Astrocyte (in vitro differentiated cells and primary cell): ENCODE measurements at regions not wholly inside any gene's neighbourhood (a gene's known extent, or its start where the extent isn't known, plus 50 kb on each side); places are given as distances from the start of the nearest gene placed in this dataset.

Source experiments
- CTCF ChIP-seq: IDR thresholded peaks from 2 replicates; pipeline ENCODE4 v1.5.1; 2011; ENCODE audit warnings: low read depth, mild to moderate bottlenecking, inconsistent platforms, low read length, moderate library complexity; ENCODE audit not compliant: insufficient read depth
- EZH2 ChIP-seq: IDR thresholded peaks from 2 replicates; pipeline ENCODE4 v1.6.1; 2012; ENCODE audit warnings: mild to moderate bottlenecking, low read length, inconsistent platforms; ENCODE audit not compliant: insufficient read depth

- TF ChIP-seq CTCF (no peak), EZH2 (no peak)
Observed at GRCh38 chr6:154596009-154596408, 85.5 kb upstream of the CNKSR3 start.
